OCI-M2 (cell line): ENCODE measurements at regions not wholly inside any gene's neighbourhood (a gene's known extent, or its start where the extent isn't known, plus 50 kb on each side); places are given as distances from the start of the nearest gene placed in this dataset.
"Not testable (repeated sequence)": the region's sequence is repeated elsewhere in the genome, so short reads cannot be mapped to it uniquely, and the experiment has no call there.

Experiments used
- DNase-seq: peaks from one replicate; lab custom pipeline; 2025; ENCODE audit not compliant: unreplicated experiment; lab: John Stamatoyannopoulos, UW

- no peak for DNase-seq
These were observed 483.4 kb upstream of the IRAK1BP1 start for GRCh38 chr6:78383968-78384367.

- DNase-seq: not testable (repeated sequence)
These were observed 480.5 kb upstream of the IRAK1BP1 start for GRCh38 chr6:78386854-78387253.

GRCh38 chr6:78390066-78390465 lies 477.3 kb upstream of the IRAK1BP1 start:
- DNase-seq: no peak

DNA sequence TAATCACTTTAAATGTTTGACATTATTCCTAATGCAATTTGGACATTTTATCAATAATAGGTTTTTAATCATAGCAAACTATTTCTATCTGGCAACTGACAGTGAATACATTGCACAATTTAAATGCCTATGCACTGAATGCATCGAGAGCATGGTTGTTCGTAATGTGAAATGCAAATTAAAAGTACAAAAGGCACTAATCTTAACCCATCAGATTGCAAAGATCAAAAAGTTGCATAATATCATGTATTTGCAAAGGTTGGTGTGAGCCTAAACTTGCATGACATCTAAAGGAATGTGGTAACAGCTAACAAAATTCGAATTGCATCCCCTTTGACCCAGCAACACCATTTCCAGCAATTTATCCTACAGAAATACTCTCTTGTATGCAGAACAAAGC lies 469.9 kb upstream of the IRAK1BP1 start:
- no peak for DNase-seq

- no peak for DNase-seq
These were observed 469.1 kb upstream of the IRAK1BP1 start for GRCh38 chr6:78398292-78398691.

- DNase-seq: no peak
These were observed 467.3 kb upstream of the IRAK1BP1 start for GRCh38 chr6:78400076-78400475.

- no peak for DNase-seq
These were observed 440.0 kb upstream of the IRAK1BP1 start for GRCh38 chr6:78427386-78427785.

DNA sequence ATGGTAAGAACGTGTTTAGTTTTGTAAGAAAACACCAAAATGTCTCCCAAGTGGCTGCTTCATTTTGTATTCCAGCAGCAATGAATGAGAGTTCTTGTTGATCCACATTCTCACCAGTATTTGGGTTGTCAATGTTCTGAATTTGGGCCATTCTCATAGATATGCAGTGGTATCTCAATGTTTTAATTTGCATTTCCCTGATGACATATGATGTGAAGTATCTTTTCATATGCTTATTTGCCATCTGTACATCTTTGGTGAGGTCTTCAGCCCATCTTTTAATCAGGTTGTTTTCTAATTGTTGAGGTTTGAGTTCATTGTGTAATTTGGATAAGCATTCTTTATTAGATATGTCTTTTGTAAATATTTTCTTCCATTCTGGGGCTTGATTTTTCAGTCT lies 436.8 kb upstream of the IRAK1BP1 start:
- no peak for DNase-seq

GRCh38 chr6:78435671-78436070 lies 431.7 kb upstream of the IRAK1BP1 start:
- DNase-seq: no peak

GRCh38 chr6:78436335-78436734 lies 431.0 kb upstream of the IRAK1BP1 start:
- DNase-seq: no peak

GRCh38 chr6:78438135-78438534 lies 429.2 kb upstream of the IRAK1BP1 start:
- no peak for DNase-seq

- no peak for DNase-seq
These were observed 406.6 kb upstream of the IRAK1BP1 start for GRCh38 chr6:78460711-78461110.

DNA sequence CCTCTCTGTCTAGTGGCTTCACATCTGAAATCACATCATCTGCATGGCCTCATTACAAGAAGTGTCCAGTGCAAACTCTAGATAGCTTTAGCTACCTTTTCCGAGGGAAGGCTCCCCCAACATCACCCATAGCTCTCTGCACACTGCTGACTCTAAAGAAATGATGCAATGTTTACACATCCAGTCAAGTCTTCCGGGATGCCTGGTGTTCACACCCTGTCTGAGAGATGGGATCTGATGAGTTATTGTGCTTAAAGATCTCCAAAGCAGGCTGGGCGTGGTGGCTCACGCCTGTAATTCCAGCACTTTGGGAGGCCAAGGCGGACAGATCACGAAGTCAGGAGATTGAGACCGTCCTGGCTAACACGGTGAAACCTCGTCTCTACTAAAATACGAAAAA lies 404.6 kb upstream of the IRAK1BP1 start:
- DNase-seq: no peak

GRCh38 chr6:78465059-78465634 lies 402.2 kb upstream of the IRAK1BP1 start:
- no peak for DNase-seq

DNA sequence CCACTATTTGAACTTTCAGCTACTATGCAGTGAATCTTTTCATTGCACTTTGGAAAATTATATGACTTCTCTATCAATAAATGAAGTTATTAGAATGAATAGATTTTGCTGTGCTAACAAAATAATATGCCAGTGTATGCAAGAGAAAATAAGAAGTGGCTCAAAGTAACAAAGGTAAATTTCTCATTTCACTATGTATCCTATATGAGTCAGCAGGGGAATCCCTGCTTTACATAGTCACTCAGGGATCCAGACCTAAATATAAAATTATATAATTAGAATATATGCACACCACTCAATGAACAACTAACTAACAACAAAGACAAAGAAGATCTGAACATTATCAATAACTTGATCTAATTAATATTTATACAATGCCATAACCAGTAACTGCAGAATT lies 390.8 kb upstream of the IRAK1BP1 start:
- DNase-seq: no peak

DNA sequence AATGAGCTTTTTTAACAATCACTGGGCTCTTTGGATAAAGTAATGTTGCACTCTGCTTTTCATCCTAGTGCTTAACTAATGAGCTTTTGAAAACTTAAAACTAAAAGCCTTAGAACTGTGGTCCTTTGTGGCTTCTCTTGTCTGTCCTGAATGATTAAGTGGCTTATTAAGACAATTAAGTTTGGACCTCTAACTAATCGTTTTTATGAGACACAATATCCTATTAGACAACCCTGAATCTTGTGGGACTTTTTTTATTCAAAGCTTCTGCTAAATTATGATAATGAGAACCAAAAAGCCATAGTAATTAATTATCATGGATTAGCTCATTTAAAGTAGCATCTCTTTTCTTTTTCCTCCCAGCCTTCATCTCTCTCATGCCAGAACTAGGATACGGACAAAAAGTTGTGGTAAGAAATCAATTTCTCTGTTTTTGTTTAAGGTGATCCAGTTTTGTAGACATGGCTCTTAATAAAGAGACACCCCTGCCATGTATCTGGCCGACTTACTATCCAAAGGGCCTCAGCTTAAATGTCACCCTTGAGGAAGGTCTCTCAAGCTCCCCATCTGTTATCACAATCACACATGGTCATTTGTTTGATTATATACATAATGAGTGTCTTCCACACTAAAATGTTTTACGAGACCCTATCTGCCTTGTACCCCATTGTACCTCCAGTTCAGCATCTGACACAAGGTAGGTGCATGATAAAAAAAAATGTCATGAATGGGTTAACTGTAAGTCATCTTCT lies 384.4 kb upstream of the IRAK1BP1 start:
- DNase-seq: no peak

DNA sequence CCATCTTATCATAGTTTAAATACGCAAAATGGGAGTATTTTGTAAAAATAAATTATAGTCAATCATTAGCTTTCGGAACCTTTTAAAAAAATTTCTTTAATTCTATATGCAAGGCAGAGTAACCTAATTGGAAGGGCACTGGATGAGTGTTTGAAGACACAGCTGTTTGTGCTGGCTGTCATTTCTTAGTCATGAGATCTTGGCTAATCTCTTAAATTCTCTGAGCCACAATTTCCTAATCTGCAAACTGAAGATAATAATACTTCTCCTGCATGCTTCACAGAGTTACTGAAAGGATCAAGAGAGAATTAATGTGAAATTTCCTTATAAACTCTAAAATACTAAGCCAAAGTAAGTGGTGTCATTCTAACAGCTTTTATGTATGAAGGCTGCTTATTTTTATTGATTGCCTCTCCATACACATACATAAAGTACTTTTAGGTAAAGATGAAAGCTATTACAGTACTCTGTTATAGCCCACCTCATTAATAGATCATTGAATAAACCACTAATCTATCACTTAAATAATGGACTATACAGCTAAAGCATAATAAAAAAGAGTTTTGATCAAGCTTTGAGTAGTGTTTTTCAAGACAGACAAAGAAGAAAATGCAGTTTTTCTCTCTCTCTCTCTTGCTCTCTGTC lies 383.7 kb upstream of the IRAK1BP1 start:
- DNase-seq: no peak

DNA sequence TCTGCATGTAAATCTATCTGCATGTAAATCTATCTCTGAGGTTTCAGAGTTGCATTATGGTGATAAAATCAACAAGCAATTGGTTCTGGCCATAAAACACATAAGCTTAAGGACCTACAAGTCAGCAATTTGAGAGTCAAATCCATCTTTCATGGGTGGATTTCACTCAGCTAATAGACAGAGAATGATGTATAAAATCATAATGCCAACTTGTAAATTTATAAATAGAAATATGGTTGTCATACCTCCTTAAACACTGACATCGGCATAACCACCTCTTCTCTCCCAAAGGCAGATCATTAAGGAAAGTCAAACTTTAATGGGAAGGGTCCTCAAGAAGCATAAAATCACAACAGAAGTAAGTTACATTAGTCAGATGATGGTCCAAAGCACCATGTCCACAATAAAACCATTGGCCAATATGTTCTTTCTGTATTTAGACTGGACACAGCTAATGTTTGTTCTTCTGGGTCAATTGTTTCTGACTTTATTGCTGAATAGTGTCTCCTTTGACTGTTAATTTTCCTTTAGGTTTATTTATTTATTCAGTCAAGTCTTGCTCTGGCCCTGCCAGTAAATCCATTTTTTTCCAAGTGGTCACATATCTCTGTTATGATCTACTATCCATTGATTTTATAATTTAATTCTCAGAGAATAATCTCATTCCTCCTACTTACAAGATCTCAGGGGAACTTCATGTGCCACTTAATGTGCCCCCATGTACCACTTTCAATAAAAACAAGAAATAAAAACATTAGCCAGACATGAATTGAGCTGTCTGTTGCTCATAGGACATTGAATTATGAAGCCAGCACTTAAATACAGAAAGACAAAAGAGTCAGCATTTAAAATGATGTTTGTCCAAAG lies 382.9 kb upstream of the IRAK1BP1 start:
- DNase-seq: no peak

DNA sequence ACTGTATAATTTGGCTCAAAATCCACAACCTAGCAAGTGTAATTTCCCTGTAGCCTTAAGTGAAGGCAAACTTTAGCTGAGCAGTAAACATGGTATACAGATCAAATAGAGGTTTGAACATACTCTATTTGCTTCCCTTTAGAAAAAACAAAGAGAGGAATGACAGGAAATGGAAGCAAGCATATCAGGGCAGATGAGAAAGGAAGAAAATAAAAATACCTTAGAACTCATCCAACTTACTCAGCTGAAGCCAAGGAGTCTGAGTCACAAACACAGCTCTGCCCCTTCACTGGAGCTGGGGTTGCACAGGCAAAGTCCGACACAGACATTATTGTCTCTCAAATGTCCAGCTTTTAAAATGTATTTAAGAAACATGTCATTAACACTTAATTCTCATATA lies 379.9 kb upstream of the IRAK1BP1 start:
- no peak for DNase-seq

GRCh38 chr6:78489874-78490273 lies 377.5 kb upstream of the IRAK1BP1 start:
- no peak for DNase-seq

- no peak for DNase-seq
These were observed 374.9 kb upstream of the IRAK1BP1 start for GRCh38 chr6:78492351-78493017.
